ENCODE measurements at regions not wholly inside any gene's neighbourhood (a gene's known extent, or its start where the extent isn't known, plus 50 kb on each side); places are given as distances from the start of the nearest gene placed in this dataset.

DNA sequence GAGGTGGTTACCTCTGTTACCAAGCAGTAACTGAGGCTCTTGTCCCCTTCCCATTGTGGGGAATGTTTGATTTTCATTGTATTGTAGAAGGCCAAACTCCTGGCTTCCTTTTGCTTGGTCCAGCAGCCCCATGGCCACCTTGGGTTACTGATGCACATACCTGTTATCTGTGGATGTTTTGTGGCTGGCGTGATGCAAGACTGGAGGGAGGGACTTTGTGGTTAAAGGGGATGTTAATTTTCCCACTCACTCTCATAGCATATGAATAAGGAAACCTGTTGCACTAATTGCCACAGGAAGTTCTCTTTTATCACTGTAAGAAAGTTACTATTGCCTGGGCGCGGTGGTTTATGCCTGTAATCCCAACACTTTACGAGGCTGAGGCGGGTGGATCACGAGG lies 168.6 kb upstream of the HS3ST4 start:
- Histone ChIP-seq H3K27me3 (no peaks in the 10 kb centered on the region), H3K4me1 (no peaks in the 10 kb centered on the region), H3K9me3 (no peaks in the 10 kb centered on the region), H3K4me3 (no peak overlapping the region), H3K36me3 (ENCODE audit: low read depth, missing control alignments) (no peaks in the 10 kb centered on the region), H3K27ac (no peak overlapping the region)
- 85 to 86% methylated on average over 6 of the region's 6 CpGs for whole genome bisulfite sequencing, 2 donors
- no peak for DNase-seq
- TF ChIP-seq, protein P1, sequence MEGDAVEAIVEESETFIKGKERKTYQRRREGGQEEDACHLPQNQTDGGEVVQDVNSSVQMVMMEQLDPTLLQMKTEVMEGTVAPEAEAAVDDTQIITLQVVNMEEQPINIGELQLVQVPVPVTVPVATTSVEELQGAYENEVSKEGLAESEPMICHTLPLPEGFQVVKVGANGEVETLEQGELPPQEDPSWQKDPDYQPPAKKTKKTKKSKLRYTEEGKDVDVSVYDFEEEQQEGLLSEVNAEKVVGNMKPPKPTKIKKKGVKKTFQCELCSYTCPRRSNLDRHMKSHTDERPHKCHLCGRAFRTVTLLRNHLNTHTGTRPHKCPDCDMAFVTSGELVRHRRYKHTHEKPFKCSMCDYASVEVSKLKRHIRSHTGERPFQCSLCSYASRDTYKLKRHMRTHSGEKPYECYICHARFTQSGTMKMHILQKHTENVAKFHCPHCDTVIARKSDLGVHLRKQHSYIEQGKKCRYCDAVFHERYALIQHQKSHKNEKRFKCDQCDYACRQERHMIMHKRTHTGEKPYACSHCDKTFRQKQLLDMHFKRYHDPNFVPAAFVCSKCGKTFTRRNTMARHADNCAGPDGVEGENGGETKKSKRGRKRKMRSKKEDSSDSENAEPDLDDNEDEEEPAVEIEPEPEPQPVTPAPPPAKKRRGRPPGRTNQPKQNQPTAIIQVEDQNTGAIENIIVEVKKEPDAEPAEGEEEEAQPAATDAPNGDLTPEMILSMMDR (IDR thresholded peaks at IDR 0.05), result no peak
- TF ChIP-seq POLR2A (IDR thresholded peaks at IDR 0.05), result no peak
- intact Hi-C loops (cut with DNase I; ENCODE audit: low total_unique reads), result no loop called here

DNA sequence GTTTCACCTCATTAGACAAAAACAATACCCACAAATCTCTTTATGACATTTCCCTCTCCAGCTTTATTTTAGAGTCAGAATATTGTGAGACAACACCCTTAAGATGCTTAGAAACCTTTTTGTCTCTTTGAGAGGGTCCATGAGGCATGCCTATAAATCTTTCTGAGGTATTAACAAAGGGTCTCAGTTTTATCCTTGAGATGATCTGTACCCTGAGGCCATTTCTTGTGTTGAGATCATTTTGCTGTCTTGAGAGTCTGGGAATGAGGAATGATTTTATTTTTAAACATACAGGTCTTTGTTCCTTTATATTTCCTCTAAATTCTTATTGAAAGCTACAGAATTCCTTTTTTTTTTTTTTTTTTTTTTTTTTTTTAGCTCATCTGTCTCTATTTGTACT lies 179.7 kb upstream of the HS3ST4 start:
- Histone ChIP-seq H3K36me3 (ENCODE audit: low read depth, missing control alignments) (no peaks in the 10 kb centered on the region), H3K27me3 (no peaks in the 10 kb centered on the region)
- intact Hi-C loops (cut with DNase I; ENCODE audit: low total_unique reads), result no loop called here

DNA sequence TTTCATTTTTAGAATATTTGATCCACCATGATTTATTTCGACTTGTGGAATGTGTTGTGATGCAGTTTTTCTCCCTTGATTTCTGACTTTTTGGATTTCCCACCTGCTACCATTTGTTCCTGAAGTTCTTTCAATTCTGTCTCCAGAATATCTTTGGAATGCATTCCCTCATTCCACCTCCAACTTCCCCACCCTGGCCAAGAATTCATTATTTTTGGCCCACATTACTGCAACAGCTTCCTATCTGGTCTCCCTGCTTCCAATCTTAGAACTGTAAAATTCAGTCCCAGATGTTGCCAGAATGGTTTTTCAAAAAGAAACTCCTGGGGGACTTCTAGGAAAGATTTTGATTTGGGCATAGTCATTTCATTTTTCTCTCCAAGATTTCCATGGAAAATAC lies 182.3 kb upstream of the HS3ST4 start:
- no peaks in the 10 kb centered on the region for H3K36me3 ChIP-seq (ENCODE audit: low read depth, missing control alignments)
- WGBS, 2 donors, result 69 to 76% methylated on average over 1 of the region's 1 CpG
- intact Hi-C loops (cut with DNase I; ENCODE audit: low total_unique reads), result no loop called here

More for the DNA sequence above, 179.7 kb upstream of the HS3ST4 start:
- Histone ChIP-seq H3K4me1 (no peaks in the 10 kb centered on the region), H3K9me3 (no peaks in the 10 kb centered on the region), H3K27ac (no peak overlapping the region), H3K4me3 (no peak overlapping the region)
- TF ChIP-seq, protein P1 (IDR thresholded peaks at IDR 0.05), result no peak
- TF ChIP-seq POLR2A (IDR thresholded peaks at IDR 0.05), result no peak
- DNase-seq, result no peak

DNA sequence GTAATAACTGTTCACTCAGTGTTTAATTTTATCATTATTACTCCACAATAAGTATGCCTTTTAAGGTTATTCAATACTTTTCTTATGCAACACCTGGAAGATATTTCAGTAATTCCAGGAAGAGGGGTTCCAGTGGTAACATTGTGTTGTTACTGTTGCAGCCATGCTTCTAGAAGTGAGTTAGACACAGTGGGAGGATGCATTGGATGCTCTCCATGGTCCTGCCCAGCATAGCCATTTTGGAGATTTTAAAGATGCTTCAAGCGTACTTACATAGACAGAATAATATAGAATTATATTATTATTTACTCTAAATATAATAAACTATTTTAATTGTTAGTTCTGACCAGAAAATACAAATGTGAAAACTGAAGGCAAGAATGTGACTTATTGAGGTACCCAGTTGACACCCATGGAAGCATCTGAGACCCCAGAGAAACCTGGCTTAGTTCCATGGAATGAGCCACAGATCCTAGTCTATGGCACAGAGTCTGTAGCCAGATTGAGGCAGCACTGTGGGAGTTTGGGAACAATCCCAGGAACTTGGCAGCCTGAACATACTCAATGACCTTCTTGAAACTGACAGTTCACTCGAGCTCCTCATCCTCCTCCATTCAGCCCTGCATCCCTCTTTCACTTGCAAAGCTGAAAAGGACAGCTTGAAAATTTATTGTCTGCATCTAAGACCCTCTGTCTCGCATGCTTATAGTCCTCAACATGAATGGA lies 190.1 kb upstream of the HS3ST4 start:
- intact Hi-C loops (cut with DNase I; ENCODE audit: low total_unique reads), result no loop called here
- Histone ChIP-seq H3K4me3 (no peak overlapping the region), H3K27me3 (no peaks in the 10 kb centered on the region), H3K9me3 (no peaks in the 10 kb centered on the region), H3K36me3 (ENCODE audit: low read depth, missing control alignments) (no peaks in the 10 kb centered on the region), H3K27ac (no peak overlapping the region), H3K4me1 (no peaks in the 10 kb centered on the region)
- no peak for DNase-seq
- WGBS, 2 donors, result 63 to 64% methylated on average over 3 of the region's 3 CpGs
- TF ChIP-seq, protein P1 (IDR thresholded peaks at IDR 0.05), result no peak
- TF ChIP-seq POLR2A (IDR thresholded peaks at IDR 0.05), result no peak

More for the DNA sequence above, 182.3 kb upstream of the HS3ST4 start:
- DNase-seq, result no peak
- Histone ChIP-seq H3K27me3 (no peaks in the 10 kb centered on the region), H3K9me3 (no peaks in the 10 kb centered on the region), H3K4me3 (no peak overlapping the region), H3K4me1 (no peaks in the 10 kb centered on the region), H3K27ac (no peak overlapping the region)
- TF ChIP-seq, protein P1 (IDR thresholded peaks at IDR 0.05), result no peak
- TF ChIP-seq POLR2A (IDR thresholded peaks at IDR 0.05), result no peak

DNA sequence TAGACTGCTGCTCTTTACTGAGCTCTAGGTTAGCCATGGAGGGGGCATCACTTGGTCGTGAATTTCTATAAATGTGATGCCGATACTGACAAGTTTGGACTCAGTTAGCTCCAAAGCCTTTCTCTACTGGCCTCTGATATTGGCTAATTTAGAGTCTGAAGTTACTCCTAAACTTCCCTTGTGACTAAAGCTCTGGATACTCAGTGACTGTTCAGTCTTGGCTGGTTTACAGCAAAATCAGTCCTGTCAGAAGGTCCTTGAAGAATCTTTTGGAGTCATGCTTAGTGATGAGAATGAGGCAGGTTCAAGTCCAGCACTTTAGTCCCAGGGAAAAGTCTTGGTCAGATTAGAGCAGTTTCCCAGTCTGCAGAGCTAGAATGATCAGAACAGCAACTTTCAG lies 197.5 kb upstream of the HS3ST4 start:
- TF ChIP-seq, protein P1 (IDR thresholded peaks at IDR 0.05), result no peak
- no peak for TF ChIP-seq POLR2A (IDR thresholded peaks at IDR 0.05)
- H3K4me3 ChIP-seq, result no peak overlapping the region
- H3K9me3 ChIP-seq, result no peaks in the 10 kb centered on the region
- intact Hi-C loops (cut with DNase I; ENCODE audit: low total_unique reads), result no loop called here
- H3K4me1 ChIP-seq, result no peaks in the 10 kb centered on the region
- H3K27ac ChIP-seq, result no peak overlapping the region
- 90 to 94% methylated on average over 2 of the region's 2 CpGs for WGBS, 2 donors
- no peaks in the 10 kb centered on the region for H3K36me3 ChIP-seq (ENCODE audit: low read depth, missing control alignments)
- DNase-seq, result no peak
- no peaks in the 10 kb centered on the region for H3K27me3 ChIP-seq
